Right atrium auricular region (tissue), 2 donors: ENCODE measurements at regions not wholly inside any gene's neighbourhood (a gene's known extent, or its start where the extent isn't known, plus 50 kb on each side); places are given as distances from the start of the nearest gene placed in this dataset.
A peak's percentile ranks its signal among the peaks of the same experiment; 100 is the strongest.

Source experiments
- DNase-seq: peaks from one replicate; pipeline ENCODE4 v3.0.0-alpha.2; 2019; ENCODE audit warnings: low spot score
- H3K27ac ChIP-seq, 2 donors: fragments of 200-600 bp; sonication (generic); 1 replicate in 1 of 2; 2 replicates in 1 of 2; pipeline ENCODE4 v1.5.1; 2016 to 2019
- H3K27me3 ChIP-seq, 2 donors: fragments of 200-600 bp; sonication (generic); one replicate each; pipeline versions ENCODE4 v1.5.1 to v1.6.0; 2017 to 2019
- H3K36me3 ChIP-seq: fragments of 200-600 bp; sonication (generic); one replicate; pipeline ENCODE4 v1.5.1; 2016
- H3K4me1 ChIP-seq, 2 donors: fragments of 200-600 bp; sonication (generic); one replicate each; pipeline versions ENCODE4 v1.5.1 to v1.6.0; 2017 to 2019
- H3K4me3 ChIP-seq, 2 donors: fragments of 200-600 bp; sonication (generic); 1 replicate in 1 of 2; 2 replicates in 1 of 2; pipeline ENCODE4 v1.5.1; 2017 to 2019; ENCODE audit warnings: mild to moderate bottlenecking in 1 of 2, moderate library complexity in 1 of 2
- H3K9me3 ChIP-seq, 2 donors: fragments of 200-600 bp; sonication (generic); one replicate each; pipeline ENCODE4 v1.5.1; 2019
- CTCF ChIP-seq, 2 donors: fragments of 200-600 bp; sonication (generic); IDR thresholded peaks; one replicate each; pipeline ENCODE4 v1.5.1; 2019; ENCODE audit warnings: antibody characterized with exemption in 2 of 2

DNA sequence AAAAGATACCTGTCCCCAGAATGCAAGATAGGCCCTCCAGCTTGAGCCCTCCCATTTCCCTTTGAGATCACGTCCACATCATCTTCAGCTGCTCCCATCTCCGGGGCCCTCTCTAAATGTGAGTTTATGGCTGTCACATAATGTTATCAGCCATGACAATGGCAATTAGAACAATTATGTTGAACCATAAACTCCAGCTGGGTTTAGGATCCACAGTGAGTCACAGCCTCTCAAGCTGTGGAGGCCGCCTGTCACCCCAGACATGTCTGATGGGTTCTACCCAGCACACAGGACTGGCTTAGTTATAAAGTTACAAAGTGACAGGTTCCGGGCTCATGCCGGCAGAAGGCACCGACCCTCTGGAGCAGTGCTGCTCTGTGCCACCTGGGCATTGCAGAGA lies 597.3 kb downstream of the PTPRU start:
- Histone ChIP-seq H3K4me1 (no peaks in the 10 kb centered on the region), H3K9me3 (no peaks in the 10 kb centered on the region), H3K27ac (no peak overlapping the region), H3K36me3 (no peaks in the 10 kb centered on the region), H3K4me3 (no peak overlapping the region), H3K27me3 (no peaks in the 10 kb centered on the region)
- peak; percentile 28 for DNase-seq
- TF ChIP-seq CTCF (IDR thresholded peaks at IDR 0.05) = no peak

- H3K4me3 ChIP-seq = no peak overlapping the region
- H3K9me3 ChIP-seq = no peaks in the 10 kb centered on the region
- no peaks in the 10 kb centered on the region for H3K36me3 ChIP-seq
- peak; percentile 51 for DNase-seq
- no peak for TF ChIP-seq CTCF (IDR thresholded peaks at IDR 0.05)
- H3K4me1 ChIP-seq = no peaks in the 10 kb centered on the region
- H3K27me3 ChIP-seq = no peaks in the 10 kb centered on the region
- no peak overlapping the region for H3K27ac ChIP-seq
These were observed 596.6 kb downstream of the PTPRU start for GRCh38 chr1:29832936-29833335.

DNA sequence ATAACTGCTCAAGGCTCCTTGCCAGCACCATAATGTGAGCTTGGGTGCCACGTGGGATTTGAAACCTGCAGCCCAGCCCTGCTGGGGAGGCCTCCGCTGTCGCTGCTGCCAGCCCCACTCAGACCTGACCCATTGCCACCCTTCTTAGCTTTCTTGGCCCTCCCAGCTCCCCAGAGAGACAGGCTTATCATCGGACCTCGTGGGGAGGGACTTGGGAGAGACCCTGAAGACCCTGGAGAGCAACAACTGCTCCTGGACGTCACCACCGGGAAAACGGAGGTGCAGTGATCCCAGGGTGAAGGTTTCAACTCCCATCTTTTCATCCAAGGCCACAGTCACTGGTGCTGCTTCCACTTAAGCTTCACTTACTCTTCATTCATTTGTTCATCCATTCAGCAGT lies 596.1 kb downstream of the PTPRU start:
- H3K27me3 ChIP-seq = no peaks in the 10 kb centered on the region
- no peak overlapping the region for H3K27ac ChIP-seq
- peak; percentile 43 for DNase-seq
- TF ChIP-seq CTCF (IDR thresholded peaks at IDR 0.05) = no peak
- H3K36me3 ChIP-seq = no peaks in the 10 kb centered on the region
- H3K4me3 ChIP-seq = no peak overlapping the region
- no peaks in the 10 kb centered on the region for H3K4me1 ChIP-seq
- no peaks in the 10 kb centered on the region for H3K9me3 ChIP-seq

DNA sequence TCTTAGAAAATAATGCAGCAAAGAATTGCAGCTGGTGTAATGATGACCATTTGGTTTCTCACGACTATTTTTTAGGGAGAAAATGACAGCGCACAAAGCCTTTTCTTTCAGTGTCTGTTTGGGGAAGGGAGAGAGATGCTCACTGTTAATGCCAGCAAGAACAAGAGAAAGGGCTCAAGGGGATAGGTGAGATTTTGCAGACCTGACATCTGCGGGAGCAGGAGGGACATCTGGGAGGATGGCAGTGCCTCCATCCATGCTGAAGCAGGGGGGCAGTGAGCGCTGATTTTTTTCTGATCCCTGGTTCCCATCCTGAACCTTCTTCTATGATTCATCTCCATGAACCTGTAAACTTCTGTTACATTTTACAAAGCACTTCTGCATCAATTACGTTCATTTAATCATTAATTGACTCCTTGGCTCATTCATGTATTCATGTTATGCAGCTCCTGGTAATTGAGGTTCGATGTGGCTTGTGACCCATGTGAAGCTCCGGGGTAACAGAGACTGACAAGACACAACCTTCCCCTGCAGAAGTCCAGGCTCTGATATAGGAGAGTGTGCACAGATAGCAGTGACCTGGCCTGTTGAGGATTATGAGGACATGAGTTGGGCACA lies 595.3 kb downstream of the PTPRU start:
- DNase-seq = peak; percentile 23
- Histone ChIP-seq H3K4me3 (no peak overlapping the region), H3K4me1 (no peaks in the 10 kb centered on the region), H3K27ac (no peak overlapping the region), H3K36me3 (no peaks in the 10 kb centered on the region), H3K27me3 (no peaks in the 10 kb centered on the region), H3K9me3 (no peaks in the 10 kb centered on the region)
- no peak for TF ChIP-seq CTCF (IDR thresholded peaks at IDR 0.05)

DNA sequence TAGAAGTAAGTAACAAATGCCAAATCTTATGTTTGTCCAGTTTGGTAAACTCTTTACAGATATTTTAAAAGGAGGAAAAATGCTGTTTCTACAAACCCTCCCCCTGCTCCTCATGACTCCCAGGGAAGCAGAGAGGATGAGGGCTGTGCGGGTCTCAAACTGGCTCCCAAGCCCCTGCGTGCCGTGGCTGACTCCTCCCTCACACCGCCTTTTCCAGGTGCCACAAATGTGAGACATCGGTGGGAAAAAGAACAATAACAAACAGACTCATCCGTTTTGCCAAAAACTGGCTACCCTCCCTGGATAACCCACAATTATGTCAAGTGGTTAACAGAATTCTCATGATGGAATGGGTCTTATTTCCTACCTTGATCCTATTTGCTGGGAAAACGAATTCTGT lies 594.6 kb downstream of the PTPRU start:
- H3K4me3 ChIP-seq = no peak overlapping the region
- DNase-seq = peak; percentile 18
- H3K36me3 ChIP-seq = no peaks in the 10 kb centered on the region

More for the DNA sequence above, 594.6 kb downstream of the PTPRU start:
- no peak for TF ChIP-seq CTCF (IDR thresholded peaks at IDR 0.05)
- Histone ChIP-seq H3K27me3 (no peaks in the 10 kb centered on the region), H3K9me3 (no peaks in the 10 kb centered on the region), H3K27ac (no peak overlapping the region), H3K4me1 (no peaks in the 10 kb centered on the region)
